Loucy (cell line): ENCODE measurements at regions not wholly inside any gene's neighbourhood (a gene's known extent, or its start where the extent isn't known, plus 50 kb on each side); places are given as distances from the start of the nearest gene placed in this dataset.

Experiments used
- EZH2phosphoT487 ChIP-seq: fragments of 200-600 bp; IDR thresholded peaks from 2 replicates; pipeline ENCODE4 v1.6.1; 2018; ENCODE audit warnings: antibody characterized with exemption, mild to moderate bottlenecking, moderate library complexity, borderline replicate concordance
- TF ChIP-seq, protein P1 (sequence below): fragments of 200-600 bp; sonication (generic); conservative IDR thresholded peaks from 2 replicates; pipeline ENCODE4 v1.5.1; 2014; ENCODE audit warnings: mild to moderate bottlenecking, antibody characterized with exemption, low read length

DNA sequence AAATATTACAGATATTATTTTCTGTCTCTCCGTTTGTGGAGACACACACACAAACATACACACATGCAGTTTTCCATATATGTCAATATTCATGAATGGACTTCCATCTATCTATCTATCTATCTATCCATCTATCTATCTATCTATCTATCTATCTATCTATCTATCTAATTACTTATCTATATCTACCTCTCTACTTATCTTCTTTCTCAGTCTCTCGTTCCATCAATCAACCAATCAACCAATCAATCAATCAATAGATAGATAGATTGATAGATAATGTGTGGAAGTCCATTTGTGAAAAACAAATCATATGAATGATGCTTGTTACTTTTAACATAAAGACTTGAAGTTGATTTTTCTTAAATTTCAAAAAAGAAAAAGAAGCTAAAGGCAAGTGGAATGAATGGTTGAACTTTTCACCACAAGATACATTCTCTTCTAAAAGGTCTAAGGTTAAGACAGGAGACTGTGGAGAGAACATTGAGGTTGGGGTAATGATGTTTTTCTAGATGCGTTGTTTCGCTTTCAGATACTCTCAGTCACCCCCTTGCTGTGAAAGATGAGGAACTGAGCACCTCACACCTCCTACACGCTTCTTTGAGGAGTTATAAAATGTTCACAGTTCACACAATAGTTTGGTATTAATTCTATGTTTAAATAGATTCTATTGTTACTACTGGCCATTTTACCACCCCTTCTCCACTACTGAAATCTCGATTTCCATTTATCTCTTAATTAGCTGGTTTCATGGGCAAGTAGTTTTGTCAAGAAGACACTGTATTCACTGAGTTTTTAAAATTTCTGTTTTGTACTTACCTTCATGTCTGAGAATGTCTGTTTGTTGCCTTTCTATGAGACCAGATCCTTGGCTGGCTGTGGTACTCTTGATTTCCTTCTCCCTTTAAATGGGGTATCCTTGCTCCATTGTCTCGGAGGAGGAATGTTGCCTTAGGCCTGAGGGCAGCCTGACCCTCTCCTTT, 114.1 kb downstream of the EMX2 start:
- TF ChIP-seq, protein P1, sequence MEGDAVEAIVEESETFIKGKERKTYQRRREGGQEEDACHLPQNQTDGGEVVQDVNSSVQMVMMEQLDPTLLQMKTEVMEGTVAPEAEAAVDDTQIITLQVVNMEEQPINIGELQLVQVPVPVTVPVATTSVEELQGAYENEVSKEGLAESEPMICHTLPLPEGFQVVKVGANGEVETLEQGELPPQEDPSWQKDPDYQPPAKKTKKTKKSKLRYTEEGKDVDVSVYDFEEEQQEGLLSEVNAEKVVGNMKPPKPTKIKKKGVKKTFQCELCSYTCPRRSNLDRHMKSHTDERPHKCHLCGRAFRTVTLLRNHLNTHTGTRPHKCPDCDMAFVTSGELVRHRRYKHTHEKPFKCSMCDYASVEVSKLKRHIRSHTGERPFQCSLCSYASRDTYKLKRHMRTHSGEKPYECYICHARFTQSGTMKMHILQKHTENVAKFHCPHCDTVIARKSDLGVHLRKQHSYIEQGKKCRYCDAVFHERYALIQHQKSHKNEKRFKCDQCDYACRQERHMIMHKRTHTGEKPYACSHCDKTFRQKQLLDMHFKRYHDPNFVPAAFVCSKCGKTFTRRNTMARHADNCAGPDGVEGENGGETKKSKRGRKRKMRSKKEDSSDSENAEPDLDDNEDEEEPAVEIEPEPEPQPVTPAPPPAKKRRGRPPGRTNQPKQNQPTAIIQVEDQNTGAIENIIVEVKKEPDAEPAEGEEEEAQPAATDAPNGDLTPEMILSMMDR, result no peak
- no peak for TF ChIP-seq EZH2phosphoT487
